Right lobe of liver (tissue), 4 donors: ENCODE measurements at regions not wholly inside any gene's neighbourhood (a gene's known extent, or its start where the extent isn't known, plus 50 kb on each side); places are given as distances from the start of the nearest gene placed in this dataset.

Experiments
- POLR2A ChIP-seq: fragments of 450-650 bp; IDR thresholded peaks from one replicate; pipeline ENCODE4 v1.6.1; 2017; ENCODE audit warnings: antibody characterized with exemption, mild to moderate bottlenecking
- TF ChIP-seq, protein P1 (sequence below), 4 donors: fragments of 200-600 bp in 3 of 4; fragments of 450-650 bp in 1 of 4; IDR thresholded peaks; one replicate each; pipeline versions ENCODE4 v1.5.1 to v1.8.0; 2016 to 2022; ENCODE audit warnings: antibody characterized with exemption in 4 of 4, mild to moderate bottlenecking in 2 of 4
- donor health status: DM: no; HTN: no; CAD: no.
- donor health status: DM: no; HTN: no; CAD: no.
- donor health status: DM: no; HTN: yes; CAD: no.

GRCh38 chr4:138573246-138573645 lies 331.1 kb upstream of the SLC7A11 start:
- TF ChIP-seq, protein P1, sequence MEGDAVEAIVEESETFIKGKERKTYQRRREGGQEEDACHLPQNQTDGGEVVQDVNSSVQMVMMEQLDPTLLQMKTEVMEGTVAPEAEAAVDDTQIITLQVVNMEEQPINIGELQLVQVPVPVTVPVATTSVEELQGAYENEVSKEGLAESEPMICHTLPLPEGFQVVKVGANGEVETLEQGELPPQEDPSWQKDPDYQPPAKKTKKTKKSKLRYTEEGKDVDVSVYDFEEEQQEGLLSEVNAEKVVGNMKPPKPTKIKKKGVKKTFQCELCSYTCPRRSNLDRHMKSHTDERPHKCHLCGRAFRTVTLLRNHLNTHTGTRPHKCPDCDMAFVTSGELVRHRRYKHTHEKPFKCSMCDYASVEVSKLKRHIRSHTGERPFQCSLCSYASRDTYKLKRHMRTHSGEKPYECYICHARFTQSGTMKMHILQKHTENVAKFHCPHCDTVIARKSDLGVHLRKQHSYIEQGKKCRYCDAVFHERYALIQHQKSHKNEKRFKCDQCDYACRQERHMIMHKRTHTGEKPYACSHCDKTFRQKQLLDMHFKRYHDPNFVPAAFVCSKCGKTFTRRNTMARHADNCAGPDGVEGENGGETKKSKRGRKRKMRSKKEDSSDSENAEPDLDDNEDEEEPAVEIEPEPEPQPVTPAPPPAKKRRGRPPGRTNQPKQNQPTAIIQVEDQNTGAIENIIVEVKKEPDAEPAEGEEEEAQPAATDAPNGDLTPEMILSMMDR (IDR thresholded peaks at IDR 0.05), result no peak
- no peak for TF ChIP-seq POLR2A
